HCT116 (cell line): ENCODE measurements at regions not wholly inside any gene's neighbourhood (a gene's known extent, or its start where the extent isn't known, plus 50 kb on each side); places are given as distances from the start of the nearest gene placed in this dataset.

Experiments used
- ELF1 ChIP-seq: IDR thresholded peaks from 2 replicates; pipeline ENCODE4 v1.6.1; 2012; ENCODE audit warnings: low read depth, borderline replicate concordance
- EZH2 ChIP-seq: fragments of 200-600 bp; sonication (generic); IDR thresholded peaks from 2 replicates; pipeline ENCODE4 v1.6.1; 2017; ENCODE audit warnings: antibody characterized with exemption, mixed run types
- EZH2phosphoT487 ChIP-seq: fragments of 200-600 bp; IDR thresholded peaks from 2 replicates; pipeline ENCODE4 v1.6.1; 2018; ENCODE audit warnings: antibody characterized with exemption, borderline replicate concordance
- POLR2A ChIP-seq: IDR thresholded peaks from 2 replicates; pipeline ENCODE4 v1.7.0; 2011; ENCODE audit warnings: borderline replicate concordance; ENCODE audit not compliant: insufficient read depth, insufficient read length; ENCODE audit errors: extremely low read depth
- POLR2AphosphoS5 ChIP-seq: IDR thresholded peaks from 2 replicates; pipeline ENCODE4 v1.6.1; 2011; ENCODE audit warnings: mild to moderate bottlenecking, low read depth, low read length, moderate library complexity
- RAD21 ChIP-seq: IDR thresholded peaks from 2 replicates; pipeline ENCODE4 v1.6.1; 2012; ENCODE audit warnings: low read depth, mild to moderate bottlenecking
- ZNF274 ChIP-seq: fragments of 200-500 bp; sonication (Bioruptor generic); IDR thresholded peaks from 2 replicates; pipeline ENCODE4 v1.6.1; 2014; ENCODE audit warnings: mild to moderate bottlenecking, low read depth, low read length, inconsistent platforms
- TF ChIP-seq, protein P1 (sequence below): IDR thresholded peaks from 2 replicates; pipeline ENCODE4 v1.6.1; 2012
- TF ChIP-seq, protein P2 (sequence below), 3 experiments: fragments of 200-600 bp in 1 of 3; sonication (generic) in 1 of 3; IDR thresholded peaks in 2 of 3; conservative IDR thresholded peaks in 1 of 3; 2 replicates each; pipeline ENCODE4 v1.5.1; 2012 to 2017; ENCODE audit warnings: low read depth in 2 of 3, low read length in 2 of 3, antibody characterized with exemption in 1 of 3, borderline replicate concordance in 1 of 3, control low read depth in 1 of 3, mild to moderate bottlenecking in 1 of 3, mixed read lengths in 1 of 3, mixed run types in 1 of 3, moderate library complexity in 1 of 3; ENCODE audit not compliant: insufficient read depth in 1 of 3
- TF ChIP-seq, protein P3 (sequence below): IDR thresholded peaks from 2 replicates; pipeline ENCODE4 v1.6.1; 2012; ENCODE audit warnings: low read depth

DNA sequence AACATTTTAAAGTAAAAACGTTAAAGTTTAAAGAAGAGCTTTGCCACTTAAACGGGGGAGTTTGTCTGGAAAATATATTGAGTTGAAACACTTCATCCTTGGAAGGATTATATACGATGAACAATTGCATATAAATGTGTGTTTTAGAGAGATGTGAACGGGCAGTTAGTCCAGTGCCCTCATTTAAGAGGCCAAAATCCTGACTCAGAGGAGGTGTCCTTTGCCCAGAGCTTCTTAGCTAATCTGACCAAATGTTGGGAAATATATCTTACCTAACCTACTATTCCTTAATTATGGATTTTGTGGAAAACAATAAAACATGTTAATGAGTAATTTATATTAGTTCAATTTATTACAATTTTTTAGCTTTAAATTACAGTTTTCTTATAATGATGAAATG is 327.2 kb upstream of the DIPK2B start:
- TF ChIP-seq, protein P1, sequence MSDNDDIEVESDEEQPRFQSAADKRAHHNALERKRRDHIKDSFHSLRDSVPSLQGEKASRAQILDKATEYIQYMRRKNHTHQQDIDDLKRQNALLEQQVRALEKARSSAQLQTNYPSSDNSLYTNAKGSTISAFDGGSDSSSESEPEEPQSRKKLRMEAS, result no peak
- no peak for TF ChIP-seq POLR2A
- no peak for TF ChIP-seq POLR2AphosphoS5
- TF ChIP-seq ZNF274, result no peak
- TF ChIP-seq EZH2, result no peak
- TF ChIP-seq, protein P2, sequence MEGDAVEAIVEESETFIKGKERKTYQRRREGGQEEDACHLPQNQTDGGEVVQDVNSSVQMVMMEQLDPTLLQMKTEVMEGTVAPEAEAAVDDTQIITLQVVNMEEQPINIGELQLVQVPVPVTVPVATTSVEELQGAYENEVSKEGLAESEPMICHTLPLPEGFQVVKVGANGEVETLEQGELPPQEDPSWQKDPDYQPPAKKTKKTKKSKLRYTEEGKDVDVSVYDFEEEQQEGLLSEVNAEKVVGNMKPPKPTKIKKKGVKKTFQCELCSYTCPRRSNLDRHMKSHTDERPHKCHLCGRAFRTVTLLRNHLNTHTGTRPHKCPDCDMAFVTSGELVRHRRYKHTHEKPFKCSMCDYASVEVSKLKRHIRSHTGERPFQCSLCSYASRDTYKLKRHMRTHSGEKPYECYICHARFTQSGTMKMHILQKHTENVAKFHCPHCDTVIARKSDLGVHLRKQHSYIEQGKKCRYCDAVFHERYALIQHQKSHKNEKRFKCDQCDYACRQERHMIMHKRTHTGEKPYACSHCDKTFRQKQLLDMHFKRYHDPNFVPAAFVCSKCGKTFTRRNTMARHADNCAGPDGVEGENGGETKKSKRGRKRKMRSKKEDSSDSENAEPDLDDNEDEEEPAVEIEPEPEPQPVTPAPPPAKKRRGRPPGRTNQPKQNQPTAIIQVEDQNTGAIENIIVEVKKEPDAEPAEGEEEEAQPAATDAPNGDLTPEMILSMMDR (IDR thresholded peaks at IDR 0.05 in 2 of 3, conservative IDR thresholded peaks at IDR 0.05 in 1 of 3; ENCODE audit: borderline replicate concordance in 1 of 3, insufficient read depth in 1 of 3, low read depth in 2 of 3, low read length in 2 of 3), result no peak
- TF ChIP-seq, protein P3, sequence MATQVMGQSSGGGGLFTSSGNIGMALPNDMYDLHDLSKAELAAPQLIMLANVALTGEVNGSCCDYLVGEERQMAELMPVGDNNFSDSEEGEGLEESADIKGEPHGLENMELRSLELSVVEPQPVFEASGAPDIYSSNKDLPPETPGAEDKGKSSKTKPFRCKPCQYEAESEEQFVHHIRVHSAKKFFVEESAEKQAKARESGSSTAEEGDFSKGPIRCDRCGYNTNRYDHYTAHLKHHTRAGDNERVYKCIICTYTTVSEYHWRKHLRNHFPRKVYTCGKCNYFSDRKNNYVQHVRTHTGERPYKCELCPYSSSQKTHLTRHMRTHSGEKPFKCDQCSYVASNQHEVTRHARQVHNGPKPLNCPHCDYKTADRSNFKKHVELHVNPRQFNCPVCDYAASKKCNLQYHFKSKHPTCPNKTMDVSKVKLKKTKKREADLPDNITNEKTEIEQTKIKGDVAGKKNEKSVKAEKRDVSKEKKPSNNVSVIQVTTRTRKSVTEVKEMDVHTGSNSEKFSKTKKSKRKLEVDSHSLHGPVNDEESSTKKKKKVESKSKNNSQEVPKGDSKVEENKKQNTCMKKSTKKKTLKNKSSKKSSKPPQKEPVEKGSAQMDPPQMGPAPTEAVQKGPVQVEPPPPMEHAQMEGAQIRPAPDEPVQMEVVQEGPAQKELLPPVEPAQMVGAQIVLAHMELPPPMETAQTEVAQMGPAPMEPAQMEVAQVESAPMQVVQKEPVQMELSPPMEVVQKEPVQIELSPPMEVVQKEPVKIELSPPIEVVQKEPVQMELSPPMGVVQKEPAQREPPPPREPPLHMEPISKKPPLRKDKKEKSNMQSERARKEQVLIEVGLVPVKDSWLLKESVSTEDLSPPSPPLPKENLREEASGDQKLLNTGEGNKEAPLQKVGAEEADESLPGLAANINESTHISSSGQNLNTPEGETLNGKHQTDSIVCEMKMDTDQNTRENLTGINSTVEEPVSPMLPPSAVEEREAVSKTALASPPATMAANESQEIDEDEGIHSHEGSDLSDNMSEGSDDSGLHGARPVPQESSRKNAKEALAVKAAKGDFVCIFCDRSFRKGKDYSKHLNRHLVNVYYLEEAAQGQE, result no peak
- TF ChIP-seq EZH2phosphoT487, result no peak
- no peak for TF ChIP-seq ELF1
- no peak for TF ChIP-seq RAD21
